ENCODE measurements at regions not wholly inside any gene's neighbourhood (a gene's known extent, or its start where the extent isn't known, plus 50 kb on each side); places are given as distances from the start of the nearest gene placed in this dataset.
A peak's percentile ranks its signal among the peaks of the same experiment; 100 is the strongest.

DNA sequence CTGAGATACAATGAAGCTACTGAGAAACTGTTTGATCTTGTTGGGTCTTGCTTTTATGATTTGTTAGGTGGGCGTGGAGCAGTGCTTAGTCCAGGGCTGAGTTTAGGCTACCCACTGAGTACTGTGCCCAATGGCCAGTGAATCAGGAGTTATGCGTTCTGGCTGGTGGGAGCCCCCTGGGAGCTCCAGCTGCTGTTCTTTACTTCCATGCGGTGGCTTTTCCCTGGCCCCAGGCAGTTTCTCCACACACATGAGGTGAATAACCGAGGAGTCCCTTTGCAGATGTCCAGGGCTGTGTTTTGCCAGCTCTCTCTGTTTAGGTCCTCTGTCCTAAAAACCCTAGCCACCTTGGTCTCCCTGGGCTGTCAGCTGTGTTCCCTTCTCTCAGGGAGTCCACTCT lies 106.5 kb downstream of the KLF13 start:
- H3K4me1 ChIP-seq (ENCODE audit: insufficient read depth): peaks cover 28% of the 10 kb centered on the region
- no peak overlapping the region for H3K4me2 ChIP-seq (ENCODE audit: unreplicated experiment)
- 52 to 56% methylated on average over 4 of the region's 4 CpGs for WGBS, 2 experiments (ENCODE audit: low coverage in 1 of 2, low lambda C conversion rate in 2 of 2, missing lambda C conversion rate in 2 of 2)
- in situ Hi-C loops (cut with MboI): no loop called here
- TF ChIP-seq EZH2 (IDR thresholded peaks at IDR 0.05; ENCODE audit: insufficient read depth, poor library complexity, severe bottlenecking) (no peak), EZH2phosphoT487 (IDR thresholded peaks at IDR 0.05; ENCODE audit: insufficient read depth, low read depth) (no peak)
- H3K9me2 ChIP-seq (ENCODE audit: insufficient read depth): no peaks in the 10 kb centered on the region
- H3F3A ChIP-seq (ENCODE audit: insufficient read depth): peaks cover 23% of the 10 kb centered on the region
- peak; percentile 42 for DNase-seq
- no peak overlapping the region for H3K27ac ChIP-seq
- H3K36me3 ChIP-seq (ENCODE audit: low read depth): no peaks in the 10 kb centered on the region
- H3K79me2 ChIP-seq (ENCODE audit: insufficient read depth): no peaks in the 10 kb centered on the region
- no peak overlapping the region for H2AFZ ChIP-seq
- no peak overlapping the region for H3K4me3 ChIP-seq
- no peaks in the 10 kb centered on the region for H3K27me3 ChIP-seq (replicated peaks; ENCODE audit: insufficient read depth)
- H4K20me1 ChIP-seq (ENCODE audit: insufficient read depth): no peaks in the 10 kb centered on the region
- no peaks in the 10 kb centered on the region for H3K9me3 ChIP-seq (ENCODE audit: low read depth)
- no peak overlapping the region for H3K9ac ChIP-seq

DNA sequence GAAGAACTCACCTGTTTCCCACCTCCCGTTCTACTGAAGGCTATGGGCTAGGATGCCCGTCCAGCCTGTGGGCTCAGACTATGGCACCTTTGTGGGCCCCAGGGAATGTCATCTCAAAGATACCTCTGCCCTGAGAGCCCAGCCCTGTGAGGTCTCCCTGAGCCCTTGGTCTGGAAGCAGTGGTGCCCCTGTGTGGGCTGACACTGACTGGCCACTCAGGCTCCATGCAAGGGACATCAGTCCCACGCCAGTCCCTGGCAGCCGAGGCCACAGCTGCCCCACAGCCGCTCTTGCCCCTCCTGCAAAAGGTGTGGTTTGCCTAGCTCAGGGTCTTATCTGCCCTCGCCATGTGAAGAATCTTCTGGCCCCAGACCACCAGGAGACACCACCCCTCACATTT lies 106.9 kb downstream of the KLF13 start:
- TF ChIP-seq EZH2phosphoT487 (IDR thresholded peaks at IDR 0.05; ENCODE audit: insufficient read depth, low read depth): no peak
- no peak for TF ChIP-seq EZH2 (IDR thresholded peaks at IDR 0.05; ENCODE audit: insufficient read depth, poor library complexity, severe bottlenecking)
- Histone ChIP-seq H4K20me1 (ENCODE audit: insufficient read depth) (no peaks in the 10 kb centered on the region), H3K36me3 (ENCODE audit: low read depth) (no peaks in the 10 kb centered on the region), H3K4me3 (no peak overlapping the region), H3K27me3 (replicated peaks; ENCODE audit: insufficient read depth) (no peaks in the 10 kb centered on the region), H3K27ac (peak overlapping the region; percentile 96), H2AFZ (no peak overlapping the region), H3K4me2 (ENCODE audit: unreplicated experiment) (no peak overlapping the region), H3K4me1 (ENCODE audit: insufficient read depth) (peaks cover 28% of the 10 kb centered on the region), H3K9ac (peak overlapping the region; percentile 85), H3K79me2 (ENCODE audit: insufficient read depth) (no peaks in the 10 kb centered on the region), H3K9me3 (ENCODE audit: low read depth) (no peaks in the 10 kb centered on the region), H3F3A (ENCODE audit: insufficient read depth) (peaks cover 23% of the 10 kb centered on the region), H3K9me2 (ENCODE audit: insufficient read depth) (no peaks in the 10 kb centered on the region)
- in situ Hi-C loops (cut with MboI): no loop called here
- DNase-seq: no peak
- 88 to 97% methylated on average over 6 of the region's 6 CpGs for WGBS, 2 experiments (ENCODE audit: low coverage in 1 of 2, low lambda C conversion rate in 2 of 2, missing lambda C conversion rate in 2 of 2)

DNA sequence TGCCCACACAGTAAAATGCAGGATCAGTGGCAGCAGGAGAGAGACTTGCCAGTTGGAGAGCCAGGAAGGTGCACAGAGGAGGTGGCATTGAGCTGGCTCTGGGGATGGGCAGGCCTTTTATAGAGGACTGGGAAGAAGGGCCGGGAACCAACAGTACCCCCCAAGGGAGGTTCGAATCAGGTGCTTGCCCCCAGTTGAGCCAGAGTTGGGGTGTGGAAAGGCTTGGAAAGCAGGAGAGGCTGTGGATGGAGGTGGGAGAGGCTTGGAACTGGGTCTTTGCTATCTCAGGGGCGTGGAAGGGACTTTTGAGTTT lies 107.6 kb downstream of the KLF13 start:
- WGBS, 2 experiments (ENCODE audit: low coverage in 1 of 2, low lambda C conversion rate in 2 of 2, missing lambda C conversion rate in 2 of 2): 65 to 67% methylated on average over 3 of the region's 3 CpGs
- no peaks in the 10 kb centered on the region for H3K9me3 ChIP-seq (ENCODE audit: low read depth)
- H3K9ac ChIP-seq: peak overlapping the region; percentile 85
- DNase-seq: no peak
- peak overlapping the region; percentile 62 for H3K4me3 ChIP-seq
- H3K79me2 ChIP-seq (ENCODE audit: insufficient read depth): no peaks in the 10 kb centered on the region
- no peaks in the 10 kb centered on the region for H3K36me3 ChIP-seq (ENCODE audit: low read depth)
- peaks cover 23% of the 10 kb centered on the region for H3F3A ChIP-seq (ENCODE audit: insufficient read depth)
- no peaks in the 10 kb centered on the region for H4K20me1 ChIP-seq (ENCODE audit: insufficient read depth)
- peak overlapping the region; percentile 96 for H3K27ac ChIP-seq
- H3K27me3 ChIP-seq (replicated peaks; ENCODE audit: insufficient read depth): no peaks in the 10 kb centered on the region
- in situ Hi-C loops (cut with MboI): no loop called here
- TF ChIP-seq EZH2 (IDR thresholded peaks at IDR 0.05; ENCODE audit: insufficient read depth, poor library complexity, severe bottlenecking) (no peak), EZH2phosphoT487 (IDR thresholded peaks at IDR 0.05; ENCODE audit: insufficient read depth, low read depth) (no peak)
- no peaks in the 10 kb centered on the region for H3K9me2 ChIP-seq (ENCODE audit: insufficient read depth)
- H2AFZ ChIP-seq: peak overlapping the region; percentile 49
- peak overlapping the region; percentile 88 for H3K4me2 ChIP-seq (ENCODE audit: unreplicated experiment)
- peaks cover 28% of the 10 kb centered on the region for H3K4me1 ChIP-seq (ENCODE audit: insufficient read depth)

DNA sequence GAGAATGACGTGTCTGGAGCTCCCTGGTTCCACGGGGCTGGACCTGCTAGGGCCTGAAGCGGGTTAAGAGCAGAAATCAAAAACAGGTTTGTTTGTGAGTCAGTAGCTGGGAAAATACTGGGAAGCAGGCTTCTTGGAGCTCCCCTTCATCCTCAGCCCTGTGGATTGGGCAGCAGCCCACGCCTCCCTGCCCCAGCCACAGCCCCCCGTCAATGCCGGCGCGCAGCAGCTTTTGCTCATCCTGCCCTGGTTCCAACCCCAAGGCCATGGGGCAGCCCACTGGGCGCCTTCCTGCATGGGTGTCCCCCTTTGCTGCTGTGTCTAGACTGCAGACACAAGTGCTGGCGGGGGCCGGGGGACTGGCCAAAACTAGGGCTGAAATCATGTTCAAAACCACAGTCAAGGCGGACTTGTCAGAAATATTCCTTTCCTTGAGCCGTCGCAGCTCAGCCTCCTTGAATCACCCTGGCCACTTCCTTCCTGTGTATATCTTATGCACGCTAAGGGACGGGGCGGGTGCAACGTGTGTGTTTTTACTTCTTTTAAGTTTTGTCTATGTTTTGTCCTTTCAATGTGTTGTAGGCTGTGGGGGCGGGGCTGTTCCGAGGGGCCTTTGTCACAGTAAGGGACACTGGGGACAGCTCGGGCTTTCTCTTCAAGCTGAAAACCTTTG lies 108.1 kb downstream of the KLF13 start:
- H3K4me1 ChIP-seq (ENCODE audit: insufficient read depth): peaks cover 28% of the 10 kb centered on the region
- peak overlapping the region; percentile 88 for H3K4me2 ChIP-seq (ENCODE audit: unreplicated experiment)
- no peaks in the 10 kb centered on the region for H3K9me2 ChIP-seq (ENCODE audit: insufficient read depth)
- H4K20me1 ChIP-seq (ENCODE audit: insufficient read depth): no peaks in the 10 kb centered on the region
- H3K27ac ChIP-seq: peak overlapping the region; percentile 96
- DNase-seq: peak; percentile 98
- peak overlapping the region; percentile 85 for H3K9ac ChIP-seq
- peak overlapping the region; percentile 62 for H3K4me3 ChIP-seq
- in situ Hi-C loops (cut with MboI): no loop called here
- no peaks in the 10 kb centered on the region for H3K9me3 ChIP-seq (ENCODE audit: low read depth)
- peaks cover 23% of the 10 kb centered on the region for H3F3A ChIP-seq (ENCODE audit: insufficient read depth)
- H2AFZ ChIP-seq: peak overlapping the region; percentile 49
- no peaks in the 10 kb centered on the region for H3K36me3 ChIP-seq (ENCODE audit: low read depth)
- H3K79me2 ChIP-seq (ENCODE audit: insufficient read depth): no peaks in the 10 kb centered on the region
- H3K27me3 ChIP-seq (replicated peaks; ENCODE audit: insufficient read depth): no peaks in the 10 kb centered on the region
- WGBS, 2 experiments (ENCODE audit: low coverage in 1 of 2, low lambda C conversion rate in 2 of 2, missing lambda C conversion rate in 2 of 2): 1% methylated on average over 21 of the region's 21 CpGs
- TF ChIP-seq EZH2phosphoT487 (IDR thresholded peaks at IDR 0.05; ENCODE audit: insufficient read depth, low read depth) (no peak), EZH2 (IDR thresholded peaks at IDR 0.05; ENCODE audit: insufficient read depth, poor library complexity, severe bottlenecking) (no peak)

Data from GM23248 (cell line).